ENCODE measurements at regions not wholly inside any gene's neighbourhood (a gene's known extent, or its start where the extent isn't known, plus 50 kb on each side); places are given as distances from the start of the nearest gene placed in this dataset.

- no peaks in the 10 kb centered on the region for H3K4me1 ChIP-seq (ENCODE audit: control insufficient read depth in 1 of 2, insufficient read depth in 2 of 2, low read length in 2 of 2)
- DNase-seq: no peak
- no peaks in the 10 kb centered on the region for H3K27me3 ChIP-seq (ENCODE audit: control insufficient read depth in 2 of 2, insufficient read depth in 2 of 2, low read length in 2 of 2)
- H3K4me2 ChIP-seq (replicated peaks; ENCODE audit: extremely low read depth, low read length, poor library complexity, severe bottlenecking): no peak overlapping the region
- no peaks in the 10 kb centered on the region for H4K20me1 ChIP-seq (ENCODE audit: insufficient read depth, low read length)
- no peaks in the 10 kb centered on the region for H3K4me1 Mint-ChIP-seq
- no peak overlapping the region for H3K4me3 ChIP-seq (replicated peaks in 1 of 3; ENCODE audit: low read depth in 2 of 3, low read length in 3 of 3)
- no peak overlapping the region for H2AFZ ChIP-seq (ENCODE audit: insufficient read depth, low read depth, low read length, poor library complexity, severe bottlenecking)
- H3K79me2 ChIP-seq (ENCODE audit: insufficient read depth, low read length): no peaks in the 10 kb centered on the region
- H3K27ac Mint-ChIP-seq: no peak overlapping the region
- H3K27ac ChIP-seq (ENCODE audit: low read depth in 1 of 2, low read length in 2 of 2): no peak overlapping the region
- peaks cover 0 to 12% (median 3%) of the 10 kb centered on the region in 7 donors for H3K9me3 Mint-ChIP-seq
- H3K36me3 ChIP-seq (replicated peaks in 1 of 2; ENCODE audit: control insufficient read depth in 1 of 2, insufficient read depth in 2 of 2, low read length in 2 of 2): no peaks in the 10 kb centered on the region
- H3K9ac ChIP-seq (ENCODE audit: insufficient read depth, low read length, poor library complexity, severe bottlenecking): no peak overlapping the region
- H3K36me3 Mint-ChIP-seq: no peaks in the 10 kb centered on the region
- peaks cover 0 to 3% of the 10 kb centered on the region in 2 donors for H3K9me3 ChIP-seq (replicated peaks in 1 of 2; ENCODE audit: control insufficient read depth in 1 of 2, insufficient read depth in 1 of 2, low read length in 2 of 2)
- H3K27me3 Mint-ChIP-seq (ENCODE audit: low read depth in 3 of 3): no peaks in the 10 kb centered on the region
- no CpG with 5 or more reads among the region's 6 CpGs for WGBS (ENCODE audit: insufficient coverage)
- no peak overlapping the region for H3K4me3 Mint-ChIP-seq
- TF ChIP-seq, protein P1, sequence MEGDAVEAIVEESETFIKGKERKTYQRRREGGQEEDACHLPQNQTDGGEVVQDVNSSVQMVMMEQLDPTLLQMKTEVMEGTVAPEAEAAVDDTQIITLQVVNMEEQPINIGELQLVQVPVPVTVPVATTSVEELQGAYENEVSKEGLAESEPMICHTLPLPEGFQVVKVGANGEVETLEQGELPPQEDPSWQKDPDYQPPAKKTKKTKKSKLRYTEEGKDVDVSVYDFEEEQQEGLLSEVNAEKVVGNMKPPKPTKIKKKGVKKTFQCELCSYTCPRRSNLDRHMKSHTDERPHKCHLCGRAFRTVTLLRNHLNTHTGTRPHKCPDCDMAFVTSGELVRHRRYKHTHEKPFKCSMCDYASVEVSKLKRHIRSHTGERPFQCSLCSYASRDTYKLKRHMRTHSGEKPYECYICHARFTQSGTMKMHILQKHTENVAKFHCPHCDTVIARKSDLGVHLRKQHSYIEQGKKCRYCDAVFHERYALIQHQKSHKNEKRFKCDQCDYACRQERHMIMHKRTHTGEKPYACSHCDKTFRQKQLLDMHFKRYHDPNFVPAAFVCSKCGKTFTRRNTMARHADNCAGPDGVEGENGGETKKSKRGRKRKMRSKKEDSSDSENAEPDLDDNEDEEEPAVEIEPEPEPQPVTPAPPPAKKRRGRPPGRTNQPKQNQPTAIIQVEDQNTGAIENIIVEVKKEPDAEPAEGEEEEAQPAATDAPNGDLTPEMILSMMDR (IDR thresholded peaks at IDR 0.05): no peak
- intact Hi-C loops (cut with micrococcal nuclease): no loop called here
Measured at GRCh38 chr13:74227476-74228158, 93.4 kb upstream of the KLF12 start.

- Histone ChIP-seq H3K4me1 (ENCODE audit: control insufficient read depth in 1 of 2, insufficient read depth in 2 of 2, low read length in 2 of 2) (no peaks in the 10 kb centered on the region), H3K4me3 (replicated peaks in 1 of 3; ENCODE audit: low read depth in 2 of 3, low read length in 3 of 3) (no peak overlapping the region), H3K9me3 (replicated peaks in 1 of 2; ENCODE audit: control insufficient read depth in 1 of 2, insufficient read depth in 1 of 2, low read length in 2 of 2) (peaks cover 0 to 3% of the 10 kb centered on the region in 2 donors), H3K27me3 (ENCODE audit: control insufficient read depth in 2 of 2, insufficient read depth in 2 of 2, low read length in 2 of 2) (no peaks in the 10 kb centered on the region), H4K20me1 (ENCODE audit: insufficient read depth, low read length) (no peaks in the 10 kb centered on the region), H3K4me2 (replicated peaks; ENCODE audit: extremely low read depth, low read length, poor library complexity, severe bottlenecking) (no peak overlapping the region), H3K9ac (ENCODE audit: insufficient read depth, low read length, poor library complexity, severe bottlenecking) (no peak overlapping the region), H2AFZ (ENCODE audit: insufficient read depth, low read depth, low read length, poor library complexity, severe bottlenecking) (no peak overlapping the region), H3K36me3 (replicated peaks in 1 of 2; ENCODE audit: control insufficient read depth in 1 of 2, insufficient read depth in 2 of 2, low read length in 2 of 2) (no peaks in the 10 kb centered on the region), H3K27ac (ENCODE audit: low read depth in 1 of 2, low read length in 2 of 2) (no peak overlapping the region), H3K79me2 (ENCODE audit: insufficient read depth, low read length) (no peaks in the 10 kb centered on the region)
- no peak for DNase-seq
- intact Hi-C loops (cut with micrococcal nuclease): no loop called here
- Mint-ChIP-seq H3K27ac (no peak overlapping the region), H3K4me1 (no peaks in the 10 kb centered on the region), H3K27me3 (ENCODE audit: low read depth in 3 of 3) (no peaks in the 10 kb centered on the region), H3K4me3 (no peak overlapping the region), H3K36me3 (no peaks in the 10 kb centered on the region), H3K9me3 (peaks cover 0 to 12% (median 3%) of the 10 kb centered on the region in 7 donors)
- TF ChIP-seq, protein P1 (IDR thresholded peaks at IDR 0.05): no peak
- WGBS (ENCODE audit: insufficient coverage): 92% methylated on average over 1 of the region's 4 CpGs
Measured at GRCh38 chr13:74226791-74227475, 92.7 kb upstream of the KLF12 start.

All from CD14-positive monocyte (primary cell).